DOHH2 (cell line): ENCODE measurements at regions not wholly inside any gene's neighbourhood (a gene's known extent, or its start where the extent isn't known, plus 50 kb on each side); places are given as distances from the start of the nearest gene placed in this dataset.

Experiments
- H3F3A ChIP-seq: fragments of 200-600 bp; sonication (generic), shearing (Covaris generic); 2 replicates; pipeline ENCODE4 v1.6.0; 2016; ENCODE audit warnings: antibody characterized with exemption, mild to moderate bottlenecking; ENCODE audit not compliant: control insufficient read depth, insufficient read depth
- H3K27ac ChIP-seq: fragments of 200-600 bp; sonication (generic); 2 replicates; pipeline ENCODE4 v1.5.1; 2014; ENCODE audit warnings: low read depth, mild to moderate bottlenecking, low read length, moderate library complexity
- H3K27me3 ChIP-seq: fragments of 200-600 bp; sonication (generic); 2 replicates; pipeline ENCODE4 v1.6.1; 2014; ENCODE audit warnings: mild to moderate bottlenecking, low read length, mixed read lengths; ENCODE audit not compliant: control insufficient read depth
- H3K36me3 ChIP-seq: fragments of 200-600 bp; sonication (generic); 2 replicates; pipeline ENCODE4 v1.6.1; 2014; ENCODE audit warnings: mild to moderate bottlenecking, low read length, moderate library complexity, mixed read lengths; ENCODE audit not compliant: control insufficient read depth
- H3K4me1 ChIP-seq: fragments of 200-600 bp; sonication (generic); 2 replicates; pipeline ENCODE4 v1.6.1; 2014; ENCODE audit warnings: mild to moderate bottlenecking, low read length, mixed read lengths; ENCODE audit not compliant: control insufficient read depth
- H3K4me2 ChIP-seq: fragments of 200-600 bp; sonication (generic); 2 replicates; pipeline ENCODE4 v1.6.0; 2014; ENCODE audit warnings: mild to moderate bottlenecking, low read length, moderate library complexity
- H3K4me3 ChIP-seq: fragments of 200-600 bp; sonication (generic); 2 replicates; pipeline ENCODE4 v1.5.1; 2014; ENCODE audit warnings: mild to moderate bottlenecking, low read length, mixed read lengths
- H3K79me2 ChIP-seq: fragments of 200-600 bp; sonication (generic); 2 replicates; pipeline ENCODE4 v1.6.1; 2014; ENCODE audit warnings: mild to moderate bottlenecking, low read length, mixed read lengths; ENCODE audit not compliant: control insufficient read depth
- H3K9me2 ChIP-seq: fragments of 200-600 bp; sonication (generic); replicated peaks from 2 replicates; pipeline ENCODE4 v1.6.1; 2014; ENCODE audit warnings: mild to moderate bottlenecking, low read length, mixed read lengths; ENCODE audit not compliant: control insufficient read depth
- H3K9me3 ChIP-seq: fragments of 200-600 bp; sonication (generic); 2 replicates; pipeline ENCODE4 v1.6.1; 2014; ENCODE audit warnings: antibody characterized with exemption, low read length, mixed read lengths; ENCODE audit not compliant: control insufficient read depth, insufficient read depth
- H4K20me1 ChIP-seq: fragments of 200-600 bp; sonication (generic); 2 replicates; pipeline ENCODE4 v1.6.0; 2014; ENCODE audit warnings: low read depth, mild to moderate bottlenecking, antibody characterized with exemption, low read length, moderate library complexity; ENCODE audit not compliant: control insufficient read depth, insufficient read depth
- CTCF ChIP-seq: fragments of 200-600 bp; sonication (generic); IDR thresholded peaks from one replicate; pipeline ENCODE4 v1.5.1; 2014; ENCODE audit warnings: antibody characterized with exemption, mild to moderate bottlenecking, low read depth, low read length; ENCODE audit not compliant: poor library complexity, severe bottlenecking
- EZH2phosphoT487 ChIP-seq: fragments of 200-600 bp; sonication (generic); IDR thresholded peaks from 2 replicates; pipeline ENCODE4 v1.6.1; 2017; ENCODE audit warnings: borderline replicate concordance, mild to moderate bottlenecking, antibody characterized with exemption, low read length, moderate library complexity, mixed read lengths

GRCh38 chr5:79858410-79858723 is 132.7 kb downstream of the MTX3 start:
- TF ChIP-seq EZH2phosphoT487: no peak
- no peak for TF ChIP-seq CTCF
- H3K27me3 ChIP-seq: no peaks in the 10 kb centered on the region; the same call in 1 of the 2 replicates
- no peaks in the 10 kb centered on the region for H3K9me2 ChIP-seq
- no peak overlapping the region for H3K4me2 ChIP-seq
- no peak overlapping the region for H3K4me3 ChIP-seq
- H3K9me3 ChIP-seq: no peaks in the 10 kb centered on the region
- no peaks in the 10 kb centered on the region for H3K4me1 ChIP-seq
- H3F3A ChIP-seq: no peaks in the 10 kb centered on the region
- no peaks in the 10 kb centered on the region for H3K79me2 ChIP-seq
- H3K36me3 ChIP-seq: no peaks in the 10 kb centered on the region
- H4K20me1 ChIP-seq: no peaks in the 10 kb centered on the region
- H3K27ac ChIP-seq: no peak overlapping the region

GRCh38 chr5:79857714-79858409 is 133.2 kb downstream of the MTX3 start:
- Histone ChIP-seq H3K4me2 (no peak overlapping the region), H3K4me1 (no peaks in the 10 kb centered on the region), H3K9me3 (no peaks in the 10 kb centered on the region), H3K36me3 (no peaks in the 10 kb centered on the region), H3K79me2 (no peaks in the 10 kb centered on the region), H3K27ac (no peak overlapping the region), H3K9me2 (no peaks in the 10 kb centered on the region), H4K20me1 (no peaks in the 10 kb centered on the region), H3F3A (no peaks in the 10 kb centered on the region), H3K27me3 (no peaks in the 10 kb centered on the region; the same call in 1 of the 2 replicates), H3K4me3 (no peak overlapping the region)
- TF ChIP-seq EZH2phosphoT487 (no peak), CTCF (peak; percentile 98)

- no peak for TF ChIP-seq CTCF
- TF ChIP-seq EZH2phosphoT487: no peak
- H3K27me3 ChIP-seq: no peaks in the 10 kb centered on the region; the same call in 1 of the 2 replicates
- no peaks in the 10 kb centered on the region for H3K9me3 ChIP-seq
- H3F3A ChIP-seq: no peaks in the 10 kb centered on the region
- H4K20me1 ChIP-seq: no peaks in the 10 kb centered on the region
- H3K4me3 ChIP-seq: no peak overlapping the region
- no peaks in the 10 kb centered on the region for H3K36me3 ChIP-seq
- H3K79me2 ChIP-seq: no peaks in the 10 kb centered on the region
- no peak overlapping the region for H3K4me2 ChIP-seq
- no peaks in the 10 kb centered on the region for H3K9me2 ChIP-seq
- no peak overlapping the region for H3K27ac ChIP-seq
- H3K4me1 ChIP-seq: no peaks in the 10 kb centered on the region
Measured at GRCh38 chr5:79856456-79857055, 134.5 kb downstream of the MTX3 start.
